Keratinocyte (primary cell): ENCODE measurements at regions not wholly inside any gene's neighbourhood (a gene's known extent, or its start where the extent isn't known, plus 50 kb on each side); places are given as distances from the start of the nearest gene placed in this dataset.

Experiments used
- DNase-seq: peaks from one replicate; pipeline ENCODE4 v3.0.0-alpha.2; 2011; ENCODE audit warnings: low read depth, missing footprints, low spot score
- FAIRE-seq: peaks from 2 replicates; lab custom pipeline; 2011; peaks lifted over from hg19 to GRCh38; lab: Jason Lieb, UNC
- H2AFZ ChIP-seq: 2 replicates; pipeline ENCODE4 v1.6.0; 2012; ENCODE audit warnings: low read length, control low read depth, inconsistent platforms; ENCODE audit not compliant: control insufficient read depth
- H3K27ac ChIP-seq: 2 replicates; pipeline ENCODE4 v1.5.1; 2011; ENCODE audit warnings: low read length; ENCODE audit not compliant: control insufficient read depth, insufficient read depth
- H3K27me3 ChIP-seq: 3 replicates; pipeline ENCODE4 v1.6.0; 2011; ENCODE audit warnings: low read length; ENCODE audit not compliant: control insufficient read depth, insufficient read depth; ENCODE audit errors: extremely low read depth
- H3K36me3 ChIP-seq, 2 experiments: 2 replicates in 1 of 2; 3 replicates in 1 of 2; pipeline ENCODE4 v1.5.1; 2011; ENCODE audit warnings: low read length in 2 of 2, mild to moderate bottlenecking in 1 of 2; ENCODE audit not compliant: control insufficient read depth in 2 of 2, insufficient read depth in 2 of 2; ENCODE audit errors: extremely low read depth in 1 of 2
- H3K4me1 ChIP-seq: 3 replicates; pipeline ENCODE4 v1.5.1; 2011; ENCODE audit warnings: low read length; ENCODE audit not compliant: control insufficient read depth, insufficient read depth; ENCODE audit errors: extremely low read depth
- H3K4me2 ChIP-seq: 3 replicates; pipeline ENCODE4 v1.6.0; 2011; ENCODE audit warnings: low read depth, low read length; ENCODE audit not compliant: control insufficient read depth, insufficient read depth; ENCODE audit errors: extremely low read depth
- H3K4me3 ChIP-seq, 3 experiments: fragments of 200-600 bp in 1 of 3; sonication (generic) in 1 of 3; 2 replicates in 2 of 3; 3 replicates in 1 of 3; pipeline ENCODE4 v1.5.1; 2011 to 2016; ENCODE audit warnings: low read length in 3 of 3, mild to moderate bottlenecking in 3 of 3, control low read depth in 2 of 3, inconsistent platforms in 1 of 3, low read depth in 1 of 3, mixed read lengths in 1 of 3, mixed run types in 1 of 3, moderate library complexity in 1 of 3; ENCODE audit not compliant: control insufficient read depth in 2 of 3, insufficient read depth in 2 of 3; ENCODE audit errors: extremely low read depth in 1 of 3
- H3K79me2 ChIP-seq: 2 replicates; pipeline ENCODE4 v1.6.0; 2012; ENCODE audit warnings: low read length; ENCODE audit not compliant: control insufficient read depth, insufficient read depth
- H3K9ac ChIP-seq: 3 replicates; pipeline ENCODE4 v1.6.0; 2011; ENCODE audit warnings: low read length; ENCODE audit not compliant: control insufficient read depth, insufficient read depth; ENCODE audit errors: extremely low read depth
- H3K9me1 ChIP-seq: 3 replicates; pipeline ENCODE4 v1.6.0; 2011; ENCODE audit warnings: low read length; ENCODE audit not compliant: control insufficient read depth, insufficient read depth; ENCODE audit errors: extremely low read depth
- H3K9me3 ChIP-seq: 2 replicates; pipeline ENCODE4 v1.5.1; 2012; ENCODE audit warnings: low read depth, low read length; ENCODE audit not compliant: control insufficient read depth
- H4K20me1 ChIP-seq: 3 replicates; pipeline ENCODE4 v1.6.0; 2011; ENCODE audit warnings: low read length; ENCODE audit not compliant: control insufficient read depth, insufficient read depth; ENCODE audit errors: extremely low read depth
- CTCF ChIP-seq, 3 experiments: IDR thresholded peaks in 1 of 3; conservative IDR thresholded peaks in 1 of 3; optimal IDR thresholded peaks in 1 of 3; 2 replicates in 2 of 3; 3 replicates in 1 of 3; pipeline versions ENCODE3 to v1.5.1; 2011; ENCODE audit warnings: low read length in 3 of 3, mild to moderate bottlenecking in 3 of 3, moderate library complexity in 2 of 3, control low read depth in 1 of 3, inconsistent platforms in 1 of 3; ENCODE audit not compliant: insufficient read depth in 2 of 3; ENCODE audit errors: extremely low read depth in 1 of 3
- EZH2 ChIP-seq: IDR thresholded peaks from one replicate; pipeline ENCODE4 v1.6.1; 2012; ENCODE audit warnings: inconsistent platforms, mild to moderate bottlenecking, low read length, moderate library complexity
- dilution Hi-C: fragments of 300-500 bp; cut with MboI; formaldehyde crosslinking; loops from one replicate; pipeline ENCODE4 v1.7.0; 2020; ENCODE audit warnings: low sequenced_read_pairs; ENCODE audit not compliant: extremely low pct_ligation_motif_present

- Histone ChIP-seq H3K79me2 (no peaks in the 10 kb centered on the region), H3K9me3 (no peaks in the 10 kb centered on the region), H2AFZ (no peak overlapping the region), H3K36me3 (no peaks in the 10 kb centered on the region), H3K9ac (no peak overlapping the region), H3K4me2 (no peak overlapping the region), H3K4me3 (no peak overlapping the region), H3K4me1 (no peaks in the 10 kb centered on the region), H3K27ac (no peak overlapping the region), H4K20me1 (no peaks in the 10 kb centered on the region), H3K27me3 (peaks cover 16% of the 10 kb centered on the region), H3K9me1 (no peaks in the 10 kb centered on the region)
- TF ChIP-seq CTCF (optimal IDR thresholded peaks at IDR 0.05 in 1 of 3, IDR thresholded peaks at IDR 0.05 in 1 of 3, conservative IDR thresholded peaks at IDR 0.05 in 1 of 3; ENCODE audit: extremely low read depth in 1 of 3, insufficient read depth in 2 of 3, low read length in 3 of 3) = no peak
- TF ChIP-seq EZH2 = no peak
- DNase-seq = no peak
- dilution Hi-C loops = no loop called here
- no peak for FAIRE-seq
These were observed 146.0 kb downstream of the EVX1 start for GRCh38 chr7:27388561-27388960.

GRCh38 chr7:27389496-27389895 lies 146.9 kb downstream of the EVX1 start:
- peaks cover 23% of the 10 kb centered on the region for H3K27me3 ChIP-seq
- H3K27ac ChIP-seq = no peak overlapping the region
- H3K79me2 ChIP-seq = no peaks in the 10 kb centered on the region

More at GRCh38 chr7:27389496-27389895, 146.9 kb downstream of the EVX1 start:
- H3K4me1 ChIP-seq = no peaks in the 10 kb centered on the region
- no peaks in the 10 kb centered on the region for H3K9me1 ChIP-seq
- H2AFZ ChIP-seq = no peak overlapping the region
- no peak overlapping the region for H3K9ac ChIP-seq
- dilution Hi-C loops = no loop called here
- no peak for TF ChIP-seq CTCF (optimal IDR thresholded peaks at IDR 0.05 in 1 of 3, IDR thresholded peaks at IDR 0.05 in 1 of 3, conservative IDR thresholded peaks at IDR 0.05 in 1 of 3; ENCODE audit: extremely low read depth in 1 of 3, insufficient read depth in 2 of 3, low read length in 3 of 3)
- no peak for TF ChIP-seq EZH2
- H3K36me3 ChIP-seq = no peaks in the 10 kb centered on the region
- DNase-seq (no peak), FAIRE-seq (no peak)
- H3K9me3 ChIP-seq = no peaks in the 10 kb centered on the region
- H3K4me3 ChIP-seq = no peak overlapping the region
- no peaks in the 10 kb centered on the region for H4K20me1 ChIP-seq
- no peak overlapping the region for H3K4me2 ChIP-seq
